GM12878 (cell line): ENCODE measurements at regions not wholly inside any gene's neighbourhood (a gene's known extent, or its start where the extent isn't known, plus 50 kb on each side); places are given as distances from the start of the nearest gene placed in this dataset.

Experiments used
- ATF7 ChIP-seq: fragments of 450-650 bp; IDR thresholded peaks from 2 replicates; pipeline ENCODE4 v1.6.1; 2016; ENCODE audit warnings: low read depth, mild to moderate bottlenecking
- BCLAF1 ChIP-seq: fragments of 450-650 bp; IDR thresholded peaks from 2 replicates; pipeline ENCODE4 v1.6.1; 2017; ENCODE audit warnings: antibody characterized with exemption, mild to moderate bottlenecking, moderate library complexity
- SRF ChIP-seq, 2 experiments: IDR thresholded peaks; 2 replicates each; pipeline ENCODE4 v1.6.1; 2011; ENCODE audit warnings: low read depth in 2 of 2, low read length in 2 of 2, mild to moderate bottlenecking in 1 of 2, moderate library complexity in 1 of 2

GRCh38 chr2:183623227-183623626 is 499.0 kb downstream of the NUP35 start:
- TF ChIP-seq ATF7 = no peak
- TF ChIP-seq BCLAF1 = no peak
- TF ChIP-seq SRF (IDR thresholded peaks at IDR 0.05; ENCODE audit: low read depth in 2 of 2, low read length in 2 of 2) = no peak
